ENCODE measurements at regions not wholly inside any gene's neighbourhood (a gene's known extent, or its start where the extent isn't known, plus 50 kb on each side); places are given as distances from the start of the nearest gene placed in this dataset.

- DNase-seq (ENCODE audit: low spot score), result no peak
- no peak for TF ChIP-seq CTCF (IDR thresholded peaks at IDR 0.05; ENCODE audit: extremely low read depth, missing control alignments)
Observed at GRCh38 chr4:167383291-167383690, 149.0 kb upstream of the SPOCK3 start.

- DNase-seq (ENCODE audit: low spot score), result no peak
- no peak for TF ChIP-seq CTCF (IDR thresholded peaks at IDR 0.05; ENCODE audit: extremely low read depth, missing control alignments)
Observed at GRCh38 chr4:167397586-167397985, 163.3 kb upstream of the SPOCK3 start.

GRCh38 chr4:167399201-167399600 lies 164.9 kb upstream of the SPOCK3 start:
- no peak for TF ChIP-seq CTCF (IDR thresholded peaks at IDR 0.05; ENCODE audit: extremely low read depth, missing control alignments)
- no peak for DNase-seq (ENCODE audit: low spot score)

- DNase-seq (ENCODE audit: low spot score), result no peak
- no peak for TF ChIP-seq CTCF (IDR thresholded peaks at IDR 0.05; ENCODE audit: extremely low read depth, missing control alignments)
Observed at GRCh38 chr4:167406181-167406580, 171.9 kb upstream of the SPOCK3 start.

- TF ChIP-seq CTCF (IDR thresholded peaks at IDR 0.05; ENCODE audit: extremely low read depth, missing control alignments), result no peak
- no peak for DNase-seq (ENCODE audit: low spot score)
Observed at GRCh38 chr4:167415461-167415860, 181.2 kb upstream of the SPOCK3 start.

GRCh38 chr4:167419468-167420140 lies 185.3 kb upstream of the SPOCK3 start:
- DNase-seq (ENCODE audit: low spot score), result no peak
- TF ChIP-seq CTCF (IDR thresholded peaks at IDR 0.05; ENCODE audit: extremely low read depth, missing control alignments), result no peak

- no peak for TF ChIP-seq CTCF (IDR thresholded peaks at IDR 0.05; ENCODE audit: extremely low read depth, missing control alignments)
Observed at GRCh38 chr4:167421201-167421600, 186.9 kb upstream of the SPOCK3 start.

More at GRCh38 chr4:167421201-167421600, 186.9 kb upstream of the SPOCK3 start:
- no peak for DNase-seq (ENCODE audit: low spot score)
